Stomach smooth muscle (tissue), 2 donors: ENCODE measurements at regions not wholly inside any gene's neighbourhood (a gene's known extent, or its start where the extent isn't known, plus 50 kb on each side); places are given as distances from the start of the nearest gene placed in this dataset.
"Not testable (repeated sequence)": the region's sequence is repeated elsewhere in the genome, so short reads cannot be mapped to it uniquely, and the experiment has no call there.

Experiments used
- H3K27ac ChIP-seq: one replicate; pipeline ENCODE4 v1.7.0; 2013; ENCODE audit warnings: mild to moderate bottlenecking, low read length, inconsistent platforms
- H3K27me3 ChIP-seq, 2 donors: one replicate each; pipeline ENCODE4 v1.7.0; 2013; ENCODE audit warnings: low read length in 2 of 2; ENCODE audit not compliant: insufficient read depth in 2 of 2, control insufficient read depth in 1 of 2
- H3K36me3 ChIP-seq, 2 donors: one replicate each; pipeline ENCODE4 v1.7.0; 2013; ENCODE audit warnings: low read length in 2 of 2; ENCODE audit not compliant: control insufficient read depth in 2 of 2, insufficient read depth in 2 of 2
- H3K4me1 ChIP-seq: one replicate; pipeline ENCODE4 v1.7.0; 2013; ENCODE audit warnings: low read length; ENCODE audit not compliant: control insufficient read depth, insufficient read depth
- H3K4me3 ChIP-seq, 2 donors: one replicate each; pipeline ENCODE4 v1.7.0; 2013; ENCODE audit warnings: low read length in 2 of 2
- H3K9ac ChIP-seq, 2 donors: one replicate each; pipeline ENCODE4 v1.7.0; 2013; ENCODE audit warnings: low read length in 2 of 2, mild to moderate bottlenecking in 1 of 2
- H3K9me3 ChIP-seq, 2 donors: one replicate each; pipeline ENCODE4 v1.7.0; 2013; ENCODE audit warnings: low read length in 2 of 2; ENCODE audit not compliant: control insufficient read depth in 2 of 2
- donor health status: healthy.
- donor health status: Pancreatic carcinoma.

DNA sequence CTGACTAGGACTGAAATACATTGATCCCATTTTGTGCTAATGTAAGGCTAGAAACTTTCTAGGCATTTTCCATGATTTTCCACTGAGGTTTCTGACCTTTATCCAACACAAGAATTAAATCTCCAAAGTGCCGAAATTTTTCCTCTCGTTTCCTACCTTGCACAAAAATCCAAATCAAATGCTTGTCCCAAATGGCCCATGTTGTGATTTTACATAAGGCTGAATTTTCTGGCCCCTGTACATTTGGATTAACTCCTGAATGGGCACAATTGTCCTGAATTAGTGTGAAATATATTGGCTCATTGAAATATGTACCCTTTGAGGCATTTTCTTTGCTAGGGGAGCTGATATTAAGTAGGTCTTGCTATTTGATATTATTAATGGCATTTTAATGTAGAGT is 105.6 kb upstream of the CBLB start:
- Histone ChIP-seq H3K27ac (no peak overlapping the region), H3K27me3 (no peaks in the 10 kb centered on the region), H3K4me1 (peaks cover 2% of the 10 kb centered on the region), H3K36me3 (no peaks in the 10 kb centered on the region), H3K4me3 (no peak overlapping the region), H3K9ac (no peak overlapping the region), H3K9me3 (peaks cover 0 to 2% of the 10 kb centered on the region in 2 donors)

DNA sequence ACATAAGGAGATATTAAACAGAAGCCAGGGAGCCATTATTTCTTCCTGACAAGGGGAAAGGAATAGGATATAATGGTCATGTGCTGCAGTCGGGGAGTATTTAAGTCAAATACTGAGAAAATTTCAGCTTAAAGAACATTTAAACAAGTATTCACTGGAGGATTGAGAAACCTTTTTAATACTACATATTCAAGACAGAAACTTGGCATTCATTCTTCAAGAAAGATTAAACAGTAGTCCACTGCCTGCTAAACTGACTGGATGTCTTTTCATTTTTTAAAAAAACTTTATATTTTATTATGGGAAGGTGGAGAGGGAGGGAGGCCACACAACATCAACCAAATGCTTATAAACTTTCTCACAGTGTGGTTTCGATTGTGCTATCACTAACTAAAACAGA is 107.4 kb upstream of the CBLB start:
- Histone ChIP-seq H3K36me3 (no peaks in the 10 kb centered on the region), H3K27ac (no peak overlapping the region), H3K4me1 (peaks cover 2% of the 10 kb centered on the region), H3K4me3 (no peak overlapping the region), H3K9ac (no peak overlapping the region), H3K9me3 (peaks cover 0 to 2% of the 10 kb centered on the region in 2 donors), H3K27me3 (no peaks in the 10 kb centered on the region)

DNA sequence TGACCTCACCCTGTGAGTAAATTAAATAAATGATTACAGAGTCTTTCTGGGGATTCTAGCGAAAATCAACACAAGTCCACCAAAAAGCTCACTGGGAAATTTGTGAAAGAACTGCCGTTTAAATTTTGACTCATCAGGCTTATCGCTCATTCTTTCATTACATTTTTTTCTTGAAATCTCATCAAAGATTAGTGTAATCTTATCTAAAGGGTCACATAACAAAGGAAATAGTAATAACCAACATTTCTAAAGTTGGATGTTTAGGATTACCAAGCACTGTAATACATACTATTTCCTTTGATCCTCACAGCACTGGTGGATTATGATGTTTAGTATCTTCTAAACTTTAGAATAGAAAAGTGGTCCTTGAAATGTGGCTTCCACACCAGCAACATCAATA is 111.1 kb upstream of the CBLB start:
- Histone ChIP-seq H3K27me3 (no peaks in the 10 kb centered on the region), H3K27ac (no peak overlapping the region), H3K36me3 (no peaks in the 10 kb centered on the region), H3K9me3 (no peaks in the 10 kb centered on the region), H3K4me1 (peaks cover 2% of the 10 kb centered on the region), H3K9ac (no peak overlapping the region), H3K4me3 (no peak overlapping the region)

DNA sequence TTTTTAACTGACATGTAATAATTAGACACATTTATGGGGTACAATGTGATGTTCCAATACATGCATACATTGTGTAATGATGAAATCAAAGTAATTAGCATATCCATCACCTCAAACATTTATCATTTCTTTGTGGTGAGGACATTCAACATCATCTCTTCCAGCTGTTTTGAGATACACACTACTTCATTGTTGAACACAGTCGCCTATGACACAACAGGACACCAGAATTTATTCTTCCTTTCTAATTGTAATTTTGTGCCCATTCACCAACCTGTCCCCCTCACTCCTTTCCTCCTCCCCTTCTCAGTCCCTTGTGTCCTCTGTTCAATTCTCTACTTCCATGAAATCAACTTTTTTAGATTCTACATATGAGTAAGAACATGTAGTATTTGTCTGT is 113.4 kb upstream of the CBLB start:
- Histone ChIP-seq H3K9me3 (no peaks in the 10 kb centered on the region), H3K4me1 (no peaks in the 10 kb centered on the region), H3K9ac (no peak overlapping the region), H3K36me3 (no peaks in the 10 kb centered on the region), H3K27me3 (no peaks in the 10 kb centered on the region), H3K4me3 (no peak overlapping the region), H3K27ac (no peak overlapping the region)

DNA sequence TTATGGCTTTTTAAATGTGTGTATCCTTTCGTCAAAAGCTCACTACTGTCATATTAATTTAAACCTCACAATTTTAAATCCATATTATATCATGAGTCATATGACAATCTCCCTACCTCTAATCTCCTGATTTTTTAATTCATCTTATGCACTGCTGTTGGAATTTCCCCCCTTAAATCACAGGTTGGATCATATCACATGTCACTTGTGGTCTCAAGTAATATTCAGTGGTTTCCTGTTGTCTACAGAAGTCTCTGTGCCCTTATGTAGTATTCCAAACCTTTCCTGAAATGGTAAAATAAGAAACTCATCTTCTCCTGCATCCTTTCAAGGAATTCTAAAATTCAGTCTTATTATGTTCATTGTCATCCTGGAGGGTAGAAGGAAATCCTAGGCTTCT is 116.0 kb upstream of the CBLB start:
- Histone ChIP-seq H3K36me3 (no peaks in the 10 kb centered on the region), H3K9ac (no peak overlapping the region), H3K27me3 (no peaks in the 10 kb centered on the region), H3K4me1 (no peaks in the 10 kb centered on the region), H3K9me3 (no peaks in the 10 kb centered on the region), H3K4me3 (no peak overlapping the region), H3K27ac (no peak overlapping the region)

DNA sequence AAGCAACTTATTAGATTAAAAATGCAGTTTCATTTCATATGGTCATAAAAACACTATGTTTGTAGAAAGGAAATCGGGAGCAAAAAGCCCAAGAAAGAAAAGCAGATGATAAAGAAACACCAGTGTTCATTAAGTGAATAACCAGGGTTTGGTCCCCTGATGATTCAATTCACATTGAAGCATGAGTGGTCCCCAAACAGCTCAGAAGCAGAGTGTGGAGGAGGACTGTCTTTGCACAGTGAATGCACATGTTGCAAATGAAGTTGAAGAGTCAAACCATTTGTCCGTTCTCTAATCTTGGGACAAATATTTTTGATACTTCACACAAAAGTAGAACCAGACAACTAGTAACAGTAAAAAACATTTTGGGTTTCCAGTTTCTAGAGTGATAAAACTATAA is 117.5 kb upstream of the CBLB start:
- H3K36me3 ChIP-seq, H3K4me3 ChIP-seq, H3K9ac ChIP-seq, H3K27me3 ChIP-seq, H3K27ac ChIP-seq, H3K9me3 ChIP-seq, H3K4me1 ChIP-seq: not testable (repeated sequence)

DNA sequence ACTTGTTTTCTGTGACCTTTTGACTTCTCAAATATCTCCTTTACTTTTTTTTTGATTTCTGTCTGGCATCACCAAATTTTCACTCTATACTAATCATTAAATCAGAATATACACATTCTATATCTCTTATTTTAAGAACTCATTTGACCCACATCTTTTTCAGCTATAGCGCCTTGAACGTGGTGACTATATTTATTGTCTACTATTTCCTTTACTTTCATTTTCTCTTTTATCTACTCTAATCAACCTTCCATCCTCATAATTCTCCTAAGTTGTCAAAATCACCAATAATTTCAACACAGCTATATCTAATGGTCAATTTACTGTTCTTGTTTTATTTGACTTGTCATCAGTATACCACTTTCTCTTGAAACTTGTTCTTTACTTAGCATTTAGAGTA is 119.0 kb upstream of the CBLB start:
- Histone ChIP-seq H3K9me3 (no peaks in the 10 kb centered on the region), H3K27me3 (no peaks in the 10 kb centered on the region), H3K9ac (no peak overlapping the region), H3K27ac (no peak overlapping the region), H3K4me3 (no peak overlapping the region), H3K36me3 (no peaks in the 10 kb centered on the region), H3K4me1 (no peaks in the 10 kb centered on the region)

DNA sequence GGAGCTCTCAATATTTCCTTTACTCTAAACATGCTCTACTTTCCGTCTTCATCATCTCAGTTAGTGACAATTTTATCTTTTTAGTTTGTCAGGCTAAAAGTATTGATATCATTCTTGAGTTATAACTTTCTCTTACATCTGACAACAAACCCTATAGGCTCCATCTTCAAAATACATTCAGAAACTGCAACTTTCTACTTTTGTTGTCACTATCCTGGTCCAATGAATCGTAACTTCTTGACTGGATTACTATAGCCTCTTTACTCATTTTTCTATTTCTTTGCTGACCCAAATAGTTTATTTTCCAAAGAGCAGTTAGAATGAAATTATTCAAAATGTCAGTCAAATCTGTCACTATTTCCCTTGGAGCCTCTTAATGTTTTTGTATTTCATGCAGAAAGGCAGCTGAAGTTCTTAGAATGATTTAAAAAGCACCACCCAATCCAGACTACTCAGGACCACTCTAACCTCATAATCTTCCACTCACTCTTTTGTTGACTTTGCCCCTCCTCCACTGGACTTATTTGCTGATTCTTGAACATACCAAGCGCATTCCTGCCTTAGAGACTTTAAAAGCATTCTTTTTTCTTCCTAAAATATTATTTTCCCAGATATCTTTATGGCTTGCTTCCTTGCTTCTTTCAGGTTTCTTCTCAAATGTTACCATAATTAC is 119.9 kb upstream of the CBLB start:
- Histone ChIP-seq H3K9ac (no peak overlapping the region), H3K4me1 (no peaks in the 10 kb centered on the region), H3K27ac (no peak overlapping the region), H3K4me3 (no peak overlapping the region), H3K9me3 (no peaks in the 10 kb centered on the region), H3K36me3 (no peaks in the 10 kb centered on the region), H3K27me3 (no peaks in the 10 kb centered on the region)

DNA sequence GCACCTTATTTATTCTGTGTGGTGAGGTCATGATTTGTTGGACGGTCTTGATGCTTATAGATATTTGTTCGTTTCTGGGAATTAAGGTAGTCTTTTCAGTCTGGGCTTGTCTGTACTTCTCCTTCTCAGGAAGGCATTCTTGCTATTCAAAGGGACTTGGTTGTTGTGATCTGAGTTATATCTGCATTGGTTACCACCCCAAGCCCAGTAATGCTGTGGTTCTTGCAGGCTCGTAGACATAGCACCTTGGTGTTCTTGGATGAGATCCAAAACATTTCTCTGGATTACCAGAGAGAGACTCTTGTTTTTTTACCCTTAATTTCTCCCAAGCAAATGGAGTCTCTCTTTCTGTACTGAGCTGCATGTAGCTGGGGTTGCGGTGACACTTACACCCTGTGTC is 128.0 kb upstream of the CBLB start:
- Histone ChIP-seq H3K9me3 (no peaks in the 10 kb centered on the region), H3K36me3 (no peaks in the 10 kb centered on the region), H3K9ac (no peak overlapping the region), H3K27ac (no peak overlapping the region), H3K4me1 (no peaks in the 10 kb centered on the region), H3K4me3 (no peak overlapping the region), H3K27me3 (no peaks in the 10 kb centered on the region)

DNA sequence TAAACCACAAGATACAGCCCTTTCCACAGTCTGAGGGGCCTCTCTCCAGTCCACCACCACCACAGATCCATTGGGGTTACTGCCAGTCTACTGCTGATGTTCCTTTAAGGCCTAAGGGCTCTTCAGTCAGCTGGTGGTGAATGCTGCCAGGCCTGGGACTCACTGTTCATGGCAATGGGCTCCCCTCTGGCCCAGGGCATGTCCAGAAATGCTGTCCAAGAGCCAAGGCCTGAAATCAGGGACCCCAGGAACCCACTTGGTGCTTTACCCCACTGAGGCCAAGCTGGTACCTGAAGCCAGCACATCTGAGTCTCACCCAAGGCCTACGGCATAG is 128.6 kb upstream of the CBLB start:
- Histone ChIP-seq H3K9ac (no peak overlapping the region), H3K9me3 (no peaks in the 10 kb centered on the region), H3K27ac (no peak overlapping the region), H3K27me3 (no peaks in the 10 kb centered on the region), H3K4me1 (no peaks in the 10 kb centered on the region), H3K36me3 (no peaks in the 10 kb centered on the region), H3K4me3 (no peak overlapping the region)

DNA sequence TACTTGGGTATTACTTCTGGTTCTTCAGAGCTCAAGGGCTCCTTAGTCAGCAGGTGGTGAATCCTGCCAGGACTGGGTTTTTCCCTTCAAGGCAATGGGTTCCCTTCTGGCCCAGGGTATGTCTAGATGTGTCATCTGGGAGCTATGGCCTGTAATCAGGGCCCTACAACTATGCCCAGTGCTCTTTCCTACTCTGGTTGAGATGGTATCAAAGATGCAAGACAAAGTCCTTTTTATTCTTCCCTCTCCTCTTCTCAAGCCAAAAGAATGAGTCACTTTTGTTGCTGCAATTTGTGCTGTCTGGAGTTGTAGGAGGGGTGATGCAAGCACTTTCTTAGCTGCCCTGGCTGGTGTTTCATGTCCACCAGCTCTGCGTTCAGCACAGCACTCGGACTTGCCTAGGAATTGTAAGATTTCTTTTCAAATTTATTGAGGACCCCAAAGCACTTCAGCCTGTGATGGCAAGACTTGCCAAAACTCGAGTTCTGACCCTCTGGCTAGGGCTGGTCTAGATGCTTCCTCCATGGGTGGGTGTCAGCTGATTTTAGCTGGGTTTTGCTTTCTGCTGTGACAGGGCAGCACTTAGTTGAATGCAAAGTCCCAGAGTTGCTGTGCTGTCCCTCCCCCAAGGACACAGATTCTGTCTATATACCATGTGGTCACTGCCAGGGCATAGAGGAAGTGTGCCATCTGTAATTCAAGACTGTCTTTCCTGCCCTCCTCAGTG is 129.2 kb upstream of the CBLB start:
- Histone ChIP-seq H3K27me3 (no peaks in the 10 kb centered on the region), H3K9ac (no peak overlapping the region), H3K36me3 (no peaks in the 10 kb centered on the region), H3K27ac (no peak overlapping the region), H3K4me3 (no peak overlapping the region), H3K9me3 (no peaks in the 10 kb centered on the region), H3K4me1 (no peaks in the 10 kb centered on the region)
